ENCODE measurements at regions not wholly inside any gene's neighbourhood (a gene's known extent, or its start where the extent isn't known, plus 50 kb on each side); places are given as distances from the start of the nearest gene placed in this dataset.

GRCh38 chr12:115205755-115206308 is 521.9 kb upstream of the TBX3 start:
- DNase-seq: no peak

DNA sequence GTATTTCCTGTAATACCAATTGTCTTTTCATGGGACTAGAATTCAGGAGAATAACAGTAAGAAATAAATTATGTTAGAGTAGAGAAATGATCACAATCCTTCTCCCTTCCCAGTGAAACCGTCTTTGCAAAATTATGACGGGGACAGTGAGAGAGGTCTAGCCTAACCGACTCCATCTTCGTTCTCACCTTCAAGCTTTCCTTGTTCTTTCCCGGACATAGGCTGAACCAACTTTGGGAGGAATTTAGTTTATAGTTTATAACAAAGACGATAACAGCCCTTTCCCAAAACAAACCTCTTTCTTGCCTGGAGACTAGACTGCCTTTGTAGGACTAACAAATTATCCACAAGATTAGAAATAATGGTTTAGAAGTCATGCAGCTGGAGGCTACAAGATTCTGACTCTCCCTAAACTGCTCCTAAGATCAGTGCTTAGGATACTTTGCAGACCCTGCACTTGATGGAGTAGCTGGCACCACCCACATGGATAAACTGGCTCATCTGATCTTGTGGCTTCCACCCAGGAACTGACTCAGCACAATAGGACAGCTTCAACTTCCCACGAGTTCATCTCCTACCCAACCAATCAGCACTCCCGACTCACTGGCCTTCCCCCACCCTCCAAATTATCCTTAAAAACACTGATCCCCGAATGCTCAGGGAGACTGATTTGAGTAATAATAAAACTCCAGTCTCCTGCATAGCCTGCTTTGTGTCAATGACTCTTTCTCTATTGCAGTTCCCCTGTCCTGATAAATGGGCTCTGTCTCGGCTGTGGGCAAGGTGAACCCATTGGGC is 521.2 kb upstream of the TBX3 start:
- DNase-seq: peak; percentile 62

DNA sequence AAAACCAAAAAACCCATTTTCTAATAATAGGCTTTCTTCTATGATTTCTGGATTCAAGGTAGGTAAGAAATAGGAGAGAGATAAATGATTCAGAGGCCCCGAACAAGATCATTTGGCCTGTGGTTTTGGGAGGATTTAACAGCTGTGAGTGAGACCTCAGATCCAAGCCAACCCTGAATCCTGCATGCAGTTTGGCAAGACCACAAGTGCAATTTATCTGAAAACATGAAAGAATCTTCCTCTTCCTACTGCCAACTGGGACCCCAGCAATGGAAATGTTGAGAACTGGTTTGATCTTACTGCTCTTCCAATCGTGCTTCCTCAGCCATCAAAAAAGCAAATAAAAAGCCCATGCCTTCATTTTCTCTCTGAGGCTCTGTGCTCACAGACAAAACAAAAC is 519.7 kb upstream of the TBX3 start:
- DNase-seq: peak; percentile 30

GRCh38 chr12:115201966-115202365 is 518.0 kb upstream of the TBX3 start:
- DNase-seq: no peak

GRCh38 chr12:115199831-115200230 is 515.9 kb upstream of the TBX3 start:
- DNase-seq: no peak

DNA sequence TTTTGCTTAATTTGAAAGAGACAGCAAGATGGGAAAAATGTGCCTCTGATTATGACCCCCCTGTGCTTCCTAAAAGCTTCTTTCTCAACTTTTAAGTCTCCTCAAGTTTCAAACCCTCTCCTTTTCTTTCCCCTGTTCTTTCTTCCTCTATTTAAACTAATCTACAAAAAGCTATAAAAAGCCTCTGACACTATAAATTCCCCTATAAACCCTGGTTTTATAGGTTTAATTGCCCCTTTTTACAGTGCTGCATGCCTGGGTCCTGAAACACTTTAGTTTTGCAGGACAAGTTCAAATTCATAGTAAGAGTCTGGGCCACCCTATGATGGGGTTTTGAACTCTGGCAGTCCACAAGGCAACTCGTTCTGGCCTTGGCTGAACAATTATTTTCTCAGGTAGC is 510.9 kb upstream of the TBX3 start:
- no peak for DNase-seq

GRCh38 chr12:115194448-115194847 is 510.5 kb upstream of the TBX3 start:
- no peak for DNase-seq

- DNase-seq: no peak
Observed at GRCh38 chr12:115191342-115191741, 507.4 kb upstream of the TBX3 start.

DNA sequence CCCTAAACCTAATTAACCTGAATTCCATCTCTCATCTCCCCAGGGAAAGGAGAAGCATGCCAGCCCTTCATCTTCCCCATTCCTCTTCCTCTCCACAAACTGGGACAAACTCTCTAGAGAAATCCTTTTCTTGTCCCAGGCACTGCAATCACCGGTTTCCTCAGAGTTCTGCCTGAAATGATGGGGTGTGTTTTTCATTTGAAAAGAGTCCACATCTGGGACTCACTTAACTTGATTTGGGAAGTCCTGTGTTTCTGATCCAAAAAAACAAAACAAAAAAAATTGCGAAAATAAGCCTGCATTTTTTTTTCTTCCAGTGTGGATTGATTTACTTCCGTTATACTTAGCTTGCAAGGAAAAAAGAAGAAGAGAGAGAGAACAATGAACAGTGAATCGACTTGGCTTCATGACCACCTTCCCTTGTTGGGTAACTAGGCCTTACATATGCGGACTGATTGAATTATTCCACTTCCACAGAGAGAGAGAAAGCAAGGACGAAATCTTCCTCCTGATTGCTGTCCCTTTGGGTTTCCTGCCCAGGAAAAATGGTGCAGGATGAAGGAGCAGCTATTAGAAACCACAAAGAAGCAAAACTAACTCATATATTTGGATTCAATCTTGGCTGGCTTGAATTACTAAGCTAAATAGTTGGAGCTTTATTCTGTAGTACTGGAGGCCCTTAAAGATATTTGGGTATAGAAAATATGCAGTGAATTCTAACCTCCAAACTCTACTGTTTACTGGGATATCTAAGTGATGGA is 506.2 kb upstream of the TBX3 start:
- no peak for DNase-seq

DNA sequence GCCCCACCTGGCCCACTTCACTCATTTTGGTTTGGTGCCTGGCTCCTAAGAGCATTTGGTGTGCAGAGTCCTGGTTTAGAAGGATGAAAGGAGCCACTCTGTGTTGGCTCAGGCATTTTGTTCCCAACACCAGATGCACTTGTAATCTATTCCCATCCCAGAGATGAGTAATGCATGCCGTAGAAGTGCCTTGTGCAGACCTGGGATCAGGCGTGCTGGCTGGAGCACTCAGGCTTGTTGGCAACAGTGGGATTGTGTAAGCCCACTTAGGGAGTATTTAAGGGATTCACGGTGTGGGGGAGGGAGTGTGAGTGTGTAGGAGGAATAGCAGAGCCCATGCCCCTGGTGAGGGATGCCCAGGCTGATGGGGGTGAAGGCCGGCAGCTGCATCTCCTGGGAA is 501.5 kb upstream of the TBX3 start:
- no peak for DNase-seq

GRCh38 chr12:115183752-115184151 is 499.8 kb upstream of the TBX3 start:
- DNase-seq: no peak

DNA sequence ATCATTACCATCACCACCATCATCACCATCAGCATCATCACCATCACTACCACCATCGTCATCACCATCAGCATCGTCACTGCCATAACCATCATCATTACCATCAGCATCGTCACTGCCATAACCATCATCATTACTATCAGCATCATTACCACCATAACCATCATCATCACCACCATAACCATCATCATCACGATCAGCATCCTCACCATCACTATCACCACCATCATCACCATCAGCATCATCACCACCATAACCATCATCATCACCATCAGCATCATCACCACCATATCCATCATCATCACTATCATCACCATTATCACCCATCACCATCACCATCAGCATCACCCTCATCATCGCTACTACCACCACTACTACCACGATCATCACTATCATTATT is 493.9 kb upstream of the TBX3 start:
- no peak for DNase-seq

DNA sequence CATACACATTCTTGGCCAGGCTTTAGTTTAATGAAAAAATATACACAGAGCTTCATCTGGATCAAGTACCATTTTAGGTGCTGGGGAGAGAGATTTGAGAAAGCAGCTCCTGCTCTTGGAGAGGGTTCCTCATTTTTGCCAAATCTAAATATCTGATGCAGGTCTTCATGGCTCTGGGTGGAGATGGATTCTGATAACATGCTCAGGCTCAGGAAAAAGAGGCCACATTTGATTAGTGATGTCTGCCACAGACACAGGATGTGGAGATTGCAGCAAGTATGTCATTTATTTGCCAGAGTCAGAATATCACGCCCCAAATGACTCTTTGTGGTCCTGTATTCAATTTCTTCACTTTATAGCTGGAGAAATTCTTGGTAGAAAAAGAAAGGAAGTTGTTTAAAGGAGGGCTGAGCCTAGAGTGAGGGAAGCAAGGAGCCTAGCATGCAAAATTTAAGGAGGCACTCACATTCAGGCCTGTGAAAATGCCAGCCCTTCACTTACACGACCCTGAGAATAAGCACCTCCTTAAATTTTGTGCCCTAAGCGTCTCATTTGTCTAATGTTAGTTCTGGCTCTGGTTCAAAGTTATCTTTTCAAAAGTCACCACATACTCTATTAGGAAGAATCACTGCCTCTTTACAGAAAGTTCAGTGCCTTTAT is 492.9 kb upstream of the TBX3 start:
- peak; percentile 6 for DNase-seq

- DNase-seq: no peak
Observed at GRCh38 chr12:115174920-115175319, 490.9 kb upstream of the TBX3 start.

- no peak for DNase-seq
Observed at GRCh38 chr12:115172521-115172920, 488.5 kb upstream of the TBX3 start.

DNA sequence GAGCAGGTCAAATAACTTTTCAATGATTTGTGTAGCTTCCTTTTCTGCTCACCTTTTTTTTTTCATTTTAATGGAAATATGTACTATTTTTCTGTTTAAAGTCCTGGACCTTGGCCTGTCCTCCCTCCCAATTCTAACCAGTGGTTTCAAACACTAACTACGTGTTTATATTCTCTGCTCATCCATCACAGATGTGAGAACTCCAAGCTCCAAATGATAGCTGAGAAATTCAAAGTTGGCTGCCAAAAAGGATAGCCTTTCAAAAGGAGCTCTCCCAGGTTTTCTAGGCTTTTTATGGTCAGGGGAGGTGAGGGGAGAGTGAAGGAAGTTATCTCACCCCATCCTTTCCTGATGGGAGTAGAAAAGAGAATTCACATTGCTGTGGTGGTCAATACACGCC is 486.0 kb upstream of the TBX3 start:
- DNase-seq: no peak

GRCh38 chr12:115166698-115167315 is 482.8 kb upstream of the TBX3 start:
- no peak for DNase-seq

- no peak for DNase-seq
Observed at GRCh38 chr12:115163710-115164109, 479.7 kb upstream of the TBX3 start.

DNA sequence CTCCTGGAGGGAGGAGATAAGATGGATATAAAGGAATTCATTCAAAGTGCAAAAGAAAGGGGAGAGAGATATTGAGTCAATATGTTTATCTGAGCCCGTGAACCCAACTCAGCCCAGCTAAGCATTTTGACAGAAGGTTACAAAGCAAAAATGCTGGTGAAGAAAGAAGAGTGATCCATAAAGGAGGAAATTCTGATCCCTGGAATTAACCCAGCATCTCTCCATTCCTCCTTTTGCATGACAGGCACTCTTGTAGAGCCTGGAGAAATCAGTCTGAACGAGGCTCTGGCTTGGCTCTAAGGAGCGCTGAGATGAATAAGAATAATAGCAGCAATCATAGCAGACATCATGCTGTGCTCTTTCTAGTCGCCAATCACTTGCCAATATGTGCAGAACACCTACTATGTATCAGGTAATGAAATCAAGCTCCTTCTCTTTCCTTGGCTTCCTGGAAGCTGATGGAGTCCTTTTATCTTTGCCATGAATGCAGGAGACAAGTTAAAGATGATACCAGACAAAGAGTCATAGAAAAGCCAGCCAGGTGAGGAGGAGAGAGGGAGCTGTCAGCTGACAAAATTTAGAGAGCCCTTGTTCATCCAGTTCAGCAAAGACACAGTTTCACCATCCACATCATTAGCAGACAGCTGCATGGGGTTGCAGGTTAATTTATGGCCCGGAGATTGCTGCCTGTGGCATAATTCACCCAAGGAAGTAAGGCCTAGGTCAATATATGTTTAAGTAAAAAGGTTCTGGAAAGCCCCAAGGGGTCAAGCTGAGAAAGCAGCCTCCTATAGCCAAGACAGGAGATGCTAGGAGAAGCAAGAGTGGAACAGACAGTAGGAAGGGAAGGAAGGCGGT is 476.5 kb upstream of the TBX3 start:
- no peak for DNase-seq

GRCh38 chr12:115158816-115159215 is 474.8 kb upstream of the TBX3 start:
- no peak for DNase-seq

GRCh38 chr12:115155665-115156645 is 472.0 kb upstream of the TBX3 start:
- no peak for DNase-seq
